ENCODE measurements at regions not wholly inside any gene's neighbourhood (a gene's known extent, or its start where the extent isn't known, plus 50 kb on each side); places are given as distances from the start of the nearest gene placed in this dataset.

GRCh38 chr16:9259914-9260608 is 168.6 kb downstream of the HAPSTR1 start:
- Histone ChIP-seq H3K4me3 (ENCODE audit: low read length) (no peak overlapping the region), H3K36me3 (ENCODE audit: insufficient read depth, low read length) (no peaks in the 10 kb centered on the region), H4K20me1 (ENCODE audit: insufficient read depth, low read depth, low read length) (no peaks in the 10 kb centered on the region), H3K9me3 (ENCODE audit: low read length) (no peaks in the 10 kb centered on the region), H3K4me2 (ENCODE audit: low read depth, low read length, poor library complexity, severe bottlenecking) (no peak overlapping the region), H2AFZ (ENCODE audit: low read length) (no peak overlapping the region), H3K79me2 (ENCODE audit: low read length) (no peaks in the 10 kb centered on the region), H3K9ac (ENCODE audit: low read length) (no peak overlapping the region), H3K27me3 (ENCODE audit: low read length) (no peaks in the 10 kb centered on the region), H3K9me2 (replicated peaks; ENCODE audit: insufficient read depth, low read length) (no peaks in the 10 kb centered on the region), H3K4me1 (ENCODE audit: low read length) (no peaks in the 10 kb centered on the region; the same call in 1 of the 2 replicates), H3K27ac (ENCODE audit: low read length) (no peak overlapping the region)
- DNase-seq, result no peak

GRCh38 chr16:9260666-9261065 is 169.2 kb downstream of the HAPSTR1 start:
- H3K79me2 ChIP-seq (ENCODE audit: low read length), result no peaks in the 10 kb centered on the region
- H3K4me2 ChIP-seq (ENCODE audit: low read depth, low read length, poor library complexity, severe bottlenecking), result no peak overlapping the region
- no peak overlapping the region for H3K27ac ChIP-seq (ENCODE audit: low read length)
- no peaks in the 10 kb centered on the region for H3K36me3 ChIP-seq (ENCODE audit: insufficient read depth, low read length)
- H3K4me1 ChIP-seq (ENCODE audit: low read length), result no peaks in the 10 kb centered on the region; the same call in 1 of the 2 replicates
- no peaks in the 10 kb centered on the region for H3K9me3 ChIP-seq (ENCODE audit: low read length)
- no peak overlapping the region for H2AFZ ChIP-seq (ENCODE audit: low read length)
- H3K4me3 ChIP-seq (ENCODE audit: low read length), result no peak overlapping the region
- no peaks in the 10 kb centered on the region for H3K9me2 ChIP-seq (replicated peaks; ENCODE audit: insufficient read depth, low read length)
- DNase-seq, result no peak
- no peaks in the 10 kb centered on the region for H4K20me1 ChIP-seq (ENCODE audit: insufficient read depth, low read depth, low read length)
- no peak overlapping the region for H3K9ac ChIP-seq (ENCODE audit: low read length)
- no peaks in the 10 kb centered on the region for H3K27me3 ChIP-seq (ENCODE audit: low read length)

GRCh38 chr16:9261376-9261775 is 169.9 kb downstream of the HAPSTR1 start:
- no peak overlapping the region for H2AFZ ChIP-seq (ENCODE audit: low read length)
- H3K4me2 ChIP-seq (ENCODE audit: low read depth, low read length, poor library complexity, severe bottlenecking), result no peak overlapping the region
- no peaks in the 10 kb centered on the region; the same call in 1 of the 2 replicates for H3K4me1 ChIP-seq (ENCODE audit: low read length)
- H3K27me3 ChIP-seq (ENCODE audit: low read length), result no peaks in the 10 kb centered on the region
- no peaks in the 10 kb centered on the region for H3K79me2 ChIP-seq (ENCODE audit: low read length)
- no peak for DNase-seq
- H3K36me3 ChIP-seq (ENCODE audit: insufficient read depth, low read length), result no peaks in the 10 kb centered on the region
- H3K27ac ChIP-seq (ENCODE audit: low read length), result no peak overlapping the region
- H3K9ac ChIP-seq (ENCODE audit: low read length), result no peak overlapping the region
- no peak overlapping the region for H3K4me3 ChIP-seq (ENCODE audit: low read length)
- no peaks in the 10 kb centered on the region for H3K9me3 ChIP-seq (ENCODE audit: low read length)
- no peaks in the 10 kb centered on the region for H3K9me2 ChIP-seq (replicated peaks; ENCODE audit: insufficient read depth, low read length)
- no peaks in the 10 kb centered on the region for H4K20me1 ChIP-seq (ENCODE audit: insufficient read depth, low read depth, low read length)

GRCh38 chr16:9262941-9263715 is 171.7 kb downstream of the HAPSTR1 start:
- Histone ChIP-seq H3K36me3 (ENCODE audit: insufficient read depth, low read length) (no peaks in the 10 kb centered on the region), H3K9me2 (replicated peaks; ENCODE audit: insufficient read depth, low read length) (no peaks in the 10 kb centered on the region)

DNA sequence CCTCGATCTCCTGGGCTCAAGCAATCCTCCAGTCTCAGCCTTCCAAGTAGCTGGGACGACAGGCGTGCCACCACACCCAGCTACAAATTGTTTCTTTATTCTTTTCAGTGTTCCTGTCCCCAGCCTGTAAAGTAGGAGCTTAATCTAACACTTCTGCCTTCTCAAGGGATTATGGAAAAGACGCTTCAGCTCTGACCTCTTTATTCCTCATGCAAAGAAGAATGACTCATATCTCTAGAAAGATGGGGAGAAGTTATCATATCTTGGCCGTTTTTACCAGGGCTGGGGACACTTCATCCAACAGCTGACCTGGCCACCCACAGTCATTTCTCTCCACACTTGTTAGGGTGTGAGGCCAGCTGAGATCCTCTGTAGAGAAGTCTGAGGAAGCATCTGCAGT is 172.6 kb downstream of the HAPSTR1 start:
- Histone ChIP-seq H3K9me2 (replicated peaks; ENCODE audit: insufficient read depth, low read length) (no peaks in the 10 kb centered on the region), H3K79me2 (ENCODE audit: low read length) (no peaks in the 10 kb centered on the region), H3K27me3 (ENCODE audit: low read length) (no peaks in the 10 kb centered on the region), H4K20me1 (ENCODE audit: insufficient read depth, low read depth, low read length) (no peaks in the 10 kb centered on the region), H3K4me1 (ENCODE audit: low read length) (no peaks in the 10 kb centered on the region; the same call in 1 of the 2 replicates), H2AFZ (ENCODE audit: low read length) (no peak overlapping the region), H3K36me3 (ENCODE audit: insufficient read depth, low read length) (no peaks in the 10 kb centered on the region), H3K27ac (ENCODE audit: low read length) (no peak overlapping the region), H3K9me3 (ENCODE audit: low read length) (no peaks in the 10 kb centered on the region), H3K4me3 (ENCODE audit: low read length) (no peak overlapping the region), H3K9ac (ENCODE audit: low read length) (no peak overlapping the region), H3K4me2 (ENCODE audit: low read depth, low read length, poor library complexity, severe bottlenecking) (no peak overlapping the region)
- no peak for DNase-seq

More at GRCh38 chr16:9262941-9263715, 171.7 kb downstream of the HAPSTR1 start:
- Histone ChIP-seq H3K79me2 (ENCODE audit: low read length) (no peaks in the 10 kb centered on the region), H3K9ac (ENCODE audit: low read length) (no peak overlapping the region), H3K4me1 (ENCODE audit: low read length) (no peaks in the 10 kb centered on the region; the same call in 1 of the 2 replicates), H2AFZ (ENCODE audit: low read length) (no peak overlapping the region), H3K27me3 (ENCODE audit: low read length) (no peaks in the 10 kb centered on the region), H3K9me3 (ENCODE audit: low read length) (no peaks in the 10 kb centered on the region), H3K27ac (ENCODE audit: low read length) (no peak overlapping the region), H3K4me2 (ENCODE audit: low read depth, low read length, poor library complexity, severe bottlenecking) (no peak overlapping the region), H4K20me1 (ENCODE audit: insufficient read depth, low read depth, low read length) (no peaks in the 10 kb centered on the region), H3K4me3 (ENCODE audit: low read length) (no peak overlapping the region)
- DNase-seq, result no peak

DNA sequence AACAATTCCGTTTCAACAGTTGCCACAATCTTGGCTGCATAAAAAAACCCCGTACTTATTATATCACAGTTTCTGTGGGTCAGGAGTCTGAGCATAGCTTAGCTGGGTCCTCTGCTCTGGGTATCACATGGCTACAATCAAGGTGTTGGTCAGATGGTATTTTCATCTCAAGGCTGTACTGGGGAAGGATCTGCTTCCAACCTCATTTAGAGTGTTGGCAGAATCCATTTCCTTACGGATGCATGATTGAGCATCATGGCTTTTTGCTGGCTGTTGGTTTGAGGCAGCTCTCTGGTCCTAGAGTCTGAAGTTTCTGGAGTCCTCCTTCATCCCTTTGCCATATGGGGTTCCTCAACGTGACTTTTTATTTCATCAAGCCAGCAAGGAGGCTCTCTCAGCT is 177.0 kb downstream of the HAPSTR1 start:
- Histone ChIP-seq H3K9me3 (ENCODE audit: low read length) (no peaks in the 10 kb centered on the region), H2AFZ (ENCODE audit: low read length) (no peak overlapping the region), H3K4me1 (ENCODE audit: low read length) (no peaks in the 10 kb centered on the region; the same call in 1 of the 2 replicates), H3K9me2 (replicated peaks; ENCODE audit: insufficient read depth, low read length) (no peaks in the 10 kb centered on the region), H3K9ac (ENCODE audit: low read length) (no peak overlapping the region), H3K4me3 (ENCODE audit: low read length) (no peak overlapping the region), H4K20me1 (ENCODE audit: insufficient read depth, low read depth, low read length) (no peaks in the 10 kb centered on the region), H3K4me2 (ENCODE audit: low read depth, low read length, poor library complexity, severe bottlenecking) (no peak overlapping the region), H3K79me2 (ENCODE audit: low read length) (no peaks in the 10 kb centered on the region), H3K27ac (ENCODE audit: low read length) (no peak overlapping the region), H3K27me3 (ENCODE audit: low read length) (no peaks in the 10 kb centered on the region), H3K36me3 (ENCODE audit: insufficient read depth, low read length) (no peaks in the 10 kb centered on the region)
- DNase-seq, result no peak

- Histone ChIP-seq H2AFZ (ENCODE audit: low read length) (no peak overlapping the region), H3K27ac (ENCODE audit: low read length) (no peak overlapping the region), H3K9ac (ENCODE audit: low read length) (no peak overlapping the region), H3K4me1 (ENCODE audit: low read length) (no peaks in the 10 kb centered on the region), H3K79me2 (ENCODE audit: low read length) (no peaks in the 10 kb centered on the region), H3K4me2 (ENCODE audit: low read depth, low read length, poor library complexity, severe bottlenecking) (no peak overlapping the region), H3K27me3 (ENCODE audit: low read length) (no peaks in the 10 kb centered on the region), H4K20me1 (ENCODE audit: insufficient read depth, low read depth, low read length) (no peaks in the 10 kb centered on the region), H3K36me3 (ENCODE audit: insufficient read depth, low read length) (no peaks in the 10 kb centered on the region), H3K9me3 (ENCODE audit: low read length) (no peaks in the 10 kb centered on the region), H3K4me3 (ENCODE audit: low read length) (no peak overlapping the region), H3K9me2 (replicated peaks; ENCODE audit: insufficient read depth, low read length) (no peaks in the 10 kb centered on the region)
- no peak for DNase-seq
Observed at GRCh38 chr16:9270424-9270823, 179.0 kb downstream of the HAPSTR1 start.

GRCh38 chr16:9270941-9271340 is 179.5 kb downstream of the HAPSTR1 start:
- Histone ChIP-seq H3K79me2 (ENCODE audit: low read length) (no peaks in the 10 kb centered on the region), H3K27me3 (ENCODE audit: low read length) (no peaks in the 10 kb centered on the region), H3K9ac (ENCODE audit: low read length) (no peak overlapping the region), H3K9me3 (ENCODE audit: low read length) (no peaks in the 10 kb centered on the region), H3K4me2 (ENCODE audit: low read depth, low read length, poor library complexity, severe bottlenecking) (no peak overlapping the region), H4K20me1 (ENCODE audit: insufficient read depth, low read depth, low read length) (no peaks in the 10 kb centered on the region), H3K4me1 (ENCODE audit: low read length) (no peaks in the 10 kb centered on the region), H2AFZ (ENCODE audit: low read length) (no peak overlapping the region), H3K4me3 (ENCODE audit: low read length) (no peak overlapping the region), H3K36me3 (ENCODE audit: insufficient read depth, low read length) (no peaks in the 10 kb centered on the region), H3K9me2 (replicated peaks; ENCODE audit: insufficient read depth, low read length) (no peaks in the 10 kb centered on the region), H3K27ac (ENCODE audit: low read length) (no peak overlapping the region)
- DNase-seq, result no peak
